Common myeloid progenitor, CD34-positive (primary cell): ENCODE measurements at regions not wholly inside any gene's neighbourhood (a gene's known extent, or its start where the extent isn't known, plus 50 kb on each side); places are given as distances from the start of the nearest gene placed in this dataset.
A peak's percentile ranks its signal among the peaks of the same experiment; 100 is the strongest.

Experiments
- CTCF ChIA-PET: fragments of 350-600 bp; sonication (Branson Sonifier 250); formaldehyde crosslinking; loops from one replicate; lab custom pipeline; 2021; ENCODE audit warnings: antibody characterized with exemption; lab: Charles Lee
- POLR2A ChIA-PET: fragments of 350-600 bp; sonication (Branson Sonifier 250); formaldehyde crosslinking; loops from one replicate; lab custom pipeline; 2021; ENCODE audit warnings: antibody characterized with exemption; lab: Charles Lee
- DNase-seq, 3 donors: peaks; one replicate each; pipeline versions ENCODE4 v3.0.0 to v3.0.0-alpha.2; 2013
- H3K27ac ChIP-seq, 2 experiments: 1 replicate in 1 of 2; 2 replicates in 1 of 2; pipeline ENCODE4 v1.7.0; 2013; ENCODE audit warnings: inconsistent platforms in 2 of 2, low read length in 2 of 2, mild to moderate bottlenecking in 2 of 2, low read depth in 1 of 2, moderate library complexity in 1 of 2; ENCODE audit not compliant: severe bottlenecking in 2 of 2, insufficient read depth in 1 of 2, poor library complexity in 1 of 2
- H3K27me3 ChIP-seq, 5 experiments: replicated peaks in 2 of 5; 1 replicate in 3 of 5; 2 replicates in 2 of 5; pipeline versions ENCODE4 v1.6.1 to v1.7.0; 2013; ENCODE audit warnings: low read length in 4 of 5, mild to moderate bottlenecking in 2 of 5, moderate library complexity in 2 of 5, inconsistent platforms in 1 of 5; ENCODE audit not compliant: insufficient read depth in 5 of 5, control insufficient read depth in 4 of 5
- H3K36me3 ChIP-seq, 4 experiments: 1 replicate in 2 of 4; 2 replicates in 2 of 4; pipeline versions ENCODE4 v1.6.1 to v1.7.0; 2013; ENCODE audit warnings: low read length in 3 of 4, control low read depth in 1 of 4, mild to moderate bottlenecking in 1 of 4; ENCODE audit not compliant: control insufficient read depth in 4 of 4, insufficient read depth in 4 of 4
- H3K4me1 ChIP-seq, 4 experiments: 1 replicate in 3 of 4; 2 replicates in 1 of 4; pipeline versions ENCODE4 v1.6.1 to v1.7.1; 2013; ENCODE audit warnings: low read length in 3 of 4, mild to moderate bottlenecking in 3 of 4, control low read depth in 1 of 4, inconsistent platforms in 1 of 4, moderate library complexity in 1 of 4; ENCODE audit not compliant: control insufficient read depth in 4 of 4, insufficient read depth in 4 of 4; ENCODE audit errors: control extremely low read depth in 1 of 4
- H3K4me3 ChIP-seq, 7 experiments: 1 replicate in 4 of 7; 2 replicates in 3 of 7; pipeline versions ENCODE4 v1.5.1 to v1.7.0; 2013; ENCODE audit warnings: mild to moderate bottlenecking in 7 of 7, low read length in 6 of 7, moderate library complexity in 6 of 7, inconsistent platforms in 2 of 7, low read depth in 2 of 7, control low read depth in 1 of 7; ENCODE audit not compliant: insufficient read depth in 4 of 7, control insufficient read depth in 1 of 7; ENCODE audit errors: extremely low read depth in 1 of 7
- H3K9me3 ChIP-seq, 5 experiments: 1 replicate in 4 of 5; 2 replicates in 1 of 5; pipeline versions ENCODE4 v1.6.1 to v1.7.1; 2013; ENCODE audit warnings: low read length in 4 of 5, mild to moderate bottlenecking in 2 of 5, inconsistent platforms in 1 of 5, low read depth in 1 of 5, moderate library complexity in 1 of 5; ENCODE audit not compliant: control insufficient read depth in 4 of 5, insufficient read depth in 2 of 5; ENCODE audit errors: control extremely low read depth in 1 of 5
- WGBS: methylation state at CpG from one replicate; pipeline ENCODE4 v1.1.5; 2013; ENCODE audit not compliant: insufficient coverage; 5-methylcytosine and 5-hydroxymethylcytosine counted together

GRCh38 chr2:54392555-54393324, 63.4 kb upstream of the SPTBN1 start:
- H3K36me3 ChIP-seq: no peaks in the 10 kb centered on the region
- H3K27me3 ChIP-seq: peaks cover 0 to 3% (median 0%) of the 10 kb centered on the region in 5 experiments
- DNase-seq: no peak
- 100% methylated on average over 2 of the region's 2 CpGs for WGBS
- POLR2A ChIA-PET: no interaction called here
- no peaks in the 10 kb centered on the region for H3K4me1 ChIP-seq
- H3K27ac ChIP-seq: no peak overlapping the region
- no peaks in the 10 kb centered on the region for H3K9me3 ChIP-seq
- no peak overlapping the region for H3K4me3 ChIP-seq
- CTCF ChIA-PET: interaction anchor here (1.4 kb wide), 1 partner anchor 11 kb away, joined by 4 read pairs; no protein-coding TSS in a partner anchor

GRCh38 chr2:54394392-54394791, 61.7 kb upstream of the SPTBN1 start:
- no peaks in the 10 kb centered on the region for H3K9me3 ChIP-seq
- no peak overlapping the region for H3K27ac ChIP-seq
- no peak overlapping the region for H3K4me3 ChIP-seq
- no peaks in the 10 kb centered on the region for H3K36me3 ChIP-seq
- no peaks in the 10 kb centered on the region for H3K4me1 ChIP-seq
- WGBS: no CpG with 5 or more reads among the region's 5 CpGs
- peak in 2 of 3 donors; percentile 29 to 33 for DNase-seq
- POLR2A ChIA-PET: no interaction called here
- CTCF ChIA-PET: no interaction called here
- peaks cover 0 to under 1% (median 0%) of the 10 kb centered on the region in 5 experiments for H3K27me3 ChIP-seq

GRCh38 chr2:54396107-54396506, 60.0 kb upstream of the SPTBN1 start:
- no peaks in the 10 kb centered on the region for H3K9me3 ChIP-seq
- no peak overlapping the region for H3K4me3 ChIP-seq
- peak in 1 of 3 donors; percentile 21 for DNase-seq
- 89% methylated on average over 6 of the region's 7 CpGs for WGBS
- H3K27me3 ChIP-seq: no peaks in the 10 kb centered on the region
- ChIA-PET CTCF (interaction anchor here (2.1 kb wide), 1 partner anchor 13 kb away, joined by 6 read pairs; no protein-coding TSS in a partner anchor), POLR2A (no interaction called here)
- H3K4me1 ChIP-seq: no peaks in the 10 kb centered on the region
- no peak overlapping the region for H3K27ac ChIP-seq
- H3K36me3 ChIP-seq: no peaks in the 10 kb centered on the region

GRCh38 chr2:54396798-54397197, 59.3 kb upstream of the SPTBN1 start:
- Histone ChIP-seq H3K27me3 (no peaks in the 10 kb centered on the region), H3K36me3 (no peaks in the 10 kb centered on the region), H3K27ac (no peak overlapping the region), H3K9me3 (no peaks in the 10 kb centered on the region), H3K4me1 (no peaks in the 10 kb centered on the region), H3K4me3 (no peak overlapping the region)
- DNase-seq: no peak
- 100% methylated on average over 3 of the region's 6 CpGs for WGBS
- POLR2A ChIA-PET: no interaction called here
- CTCF ChIA-PET: interaction anchor here (2.1 kb wide), 1 partner anchor 13 kb away, joined by 6 read pairs; no protein-coding TSS in a partner anchor

- H3K4me3 ChIP-seq: no peak overlapping the region
Measured at GRCh38 chr2:54397426-54397825, 58.7 kb upstream of the SPTBN1 start.

GRCh38 chr2:54401554-54401953, 54.6 kb upstream of the SPTBN1 start:
- ChIA-PET CTCF (interaction anchor here (1.1 to 1.6 kb wide), 2 partner anchors 64 to 101 kb away, joined by 3 to 4 read pairs; no protein-coding TSS in a partner anchor), POLR2A (no interaction called here)
- peaks cover 0 to 6% (median 1%) of the 10 kb centered on the region in 4 experiments for H3K4me1 ChIP-seq
- no peak overlapping the region for H3K4me3 ChIP-seq
- peaks cover 0 to 3% (median 0%) of the 10 kb centered on the region in 5 experiments for H3K27me3 ChIP-seq
- no peak for DNase-seq
- no peaks in the 10 kb centered on the region for H3K36me3 ChIP-seq
- H3K27ac ChIP-seq: no peak overlapping the region
- H3K9me3 ChIP-seq: no peaks in the 10 kb centered on the region

More at GRCh38 chr2:54397426-54397825, 58.7 kb upstream of the SPTBN1 start:
- H3K4me1 ChIP-seq: no peaks in the 10 kb centered on the region
- POLR2A ChIA-PET: no interaction called here
- CTCF ChIA-PET: interaction anchor here (2.1 kb wide), 1 partner anchor 12 kb away, joined by 6 read pairs; no protein-coding TSS in a partner anchor
- no peaks in the 10 kb centered on the region for H3K36me3 ChIP-seq
- DNase-seq: no peak
- no peaks in the 10 kb centered on the region for H3K27me3 ChIP-seq
- H3K27ac ChIP-seq: no peak overlapping the region
- H3K9me3 ChIP-seq: no peaks in the 10 kb centered on the region
- WGBS: no CpG with 5 or more reads among the region's 2 CpGs

- WGBS: 94% methylated on average over 3 of the region's 5 CpGs
Measured at GRCh38 chr2:54402350-54402749, 53.8 kb upstream of the SPTBN1 start.

More at GRCh38 chr2:54402350-54402749, 53.8 kb upstream of the SPTBN1 start:
- no peak overlapping the region for H3K27ac ChIP-seq
- H3K4me1 ChIP-seq: peaks cover 0 to 6% (median 1%) of the 10 kb centered on the region in 4 experiments
- peaks cover 0 to 3% (median 0%) of the 10 kb centered on the region in 5 experiments for H3K27me3 ChIP-seq
- ChIA-PET CTCF (no interaction called here), POLR2A (no interaction called here)
- H3K9me3 ChIP-seq: no peaks in the 10 kb centered on the region
- no peak for DNase-seq
- no peak overlapping the region for H3K4me3 ChIP-seq
- H3K36me3 ChIP-seq: no peaks in the 10 kb centered on the region
